Astrocyte of the cerebellum (primary cell): ENCODE measurements at regions not wholly inside any gene's neighbourhood (a gene's known extent, or its start where the extent isn't known, plus 50 kb on each side); places are given as distances from the start of the nearest gene placed in this dataset.

ENCODE experiments used
- DNase-seq: peaks from one replicate; pipeline ENCODE4 v3.0.0-alpha.2; 2011; ENCODE audit warnings: low read depth
- H3K4me3 ChIP-seq: 2 replicates; pipeline ENCODE4 v1.5.1; 2011; ENCODE audit warnings: mild to moderate bottlenecking, low read depth, low read length, moderate library complexity
- CTCF ChIP-seq: IDR thresholded peaks from 2 replicates; pipeline ENCODE4 v1.5.1; 2012; ENCODE audit warnings: low read length, low read depth, moderate library complexity, mild to moderate bottlenecking; ENCODE audit errors: missing control alignments
- in situ Hi-C: cut with HindIII; loops from 2 replicates; pipeline ENCODE4 v1.10.0; 2017; ENCODE audit warnings: low sequenced_read_pairs

- no peak for TF ChIP-seq CTCF
- in situ Hi-C loops: no loop called here
- no peak for DNase-seq
- no peak overlapping the region for H3K4me3 ChIP-seq
Measured at GRCh38 chr2:145736871-145737270, 1217.0 kb upstream of the ZEB2 start.

GRCh38 chr2:145731467-145731866 is 1211.5 kb upstream of the ZEB2 start:
- H3K4me3 ChIP-seq: no peak overlapping the region
- in situ Hi-C loops: no loop called here
- TF ChIP-seq CTCF: no peak
- DNase-seq: no peak

- no peak overlapping the region for H3K4me3 ChIP-seq
- no peak for DNase-seq
- in situ Hi-C loops: no loop called here
- TF ChIP-seq CTCF: no peak
Measured at GRCh38 chr2:145729993-145730770, 1210.3 kb upstream of the ZEB2 start.

GRCh38 chr2:145729481-145729880 is 1209.6 kb upstream of the ZEB2 start:
- no peak for TF ChIP-seq CTCF
- no peak for DNase-seq
- H3K4me3 ChIP-seq: no peak overlapping the region
- in situ Hi-C loops: no loop called here

GRCh38 chr2:145728511-145728910 is 1208.6 kb upstream of the ZEB2 start:
- no peak for DNase-seq
- no peak overlapping the region for H3K4me3 ChIP-seq
- TF ChIP-seq CTCF: no peak
- in situ Hi-C loops: no loop called here

GRCh38 chr2:145725876-145726275 is 1206.0 kb upstream of the ZEB2 start:
- TF ChIP-seq CTCF: no peak
- no peak for DNase-seq
- in situ Hi-C loops: no loop called here
- no peak overlapping the region for H3K4me3 ChIP-seq
